ENCODE measurements at regions not wholly inside any gene's neighbourhood (a gene's known extent, or its start where the extent isn't known, plus 50 kb on each side); places are given as distances from the start of the nearest gene placed in this dataset.

DNA sequence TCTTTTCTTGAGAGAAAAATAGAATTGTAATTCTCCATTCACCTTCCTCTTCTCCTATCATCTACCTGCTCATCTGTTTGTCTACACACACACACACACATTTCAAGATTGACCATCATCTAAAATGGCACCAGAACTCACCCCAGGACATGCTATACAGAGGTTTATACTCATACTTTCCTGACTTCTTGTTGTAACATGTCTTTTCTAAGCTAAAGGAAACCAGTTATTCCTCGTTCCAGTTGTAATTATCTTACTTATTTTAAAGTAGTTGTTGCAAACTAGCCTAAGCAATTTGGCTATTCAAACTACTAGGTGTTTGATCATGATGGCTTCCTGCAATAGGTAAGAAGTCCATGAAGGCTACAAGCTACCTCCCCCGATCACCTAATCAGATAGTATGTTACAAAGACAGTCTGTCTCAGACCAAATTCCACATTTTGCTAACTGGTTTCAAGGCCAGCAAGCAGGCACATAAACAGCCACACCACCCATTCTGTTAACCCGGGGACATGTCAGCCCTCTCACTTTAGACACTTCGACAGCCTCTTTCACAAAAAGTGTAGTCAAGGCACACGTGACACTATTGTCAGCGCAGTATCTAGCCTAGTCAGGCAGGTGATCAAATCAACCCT, 189.7 kb downstream of the SHQ1 start (continued):
- TF ChIP-seq RXRA (IDR thresholded peaks at IDR 0.05; ENCODE audit: insufficient read depth, low read depth, low read length): no peak
- TF ChIP-seq, protein P1, sequence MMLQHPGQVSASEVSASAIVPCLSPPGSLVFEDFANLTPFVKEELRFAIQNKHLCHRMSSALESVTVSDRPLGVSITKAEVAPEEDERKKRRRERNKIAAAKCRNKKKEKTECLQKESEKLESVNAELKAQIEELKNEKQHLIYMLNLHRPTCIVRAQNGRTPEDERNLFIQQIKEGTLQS (IDR thresholded peaks at IDR 0.05; ENCODE audit: insufficient read depth, low read depth, low read length): no peak
- no peak for TF ChIP-seq RAD21 (IDR thresholded peaks at IDR 0.05 in 1 of 2, conservative IDR thresholded peaks at IDR 0.05 in 1 of 2; ENCODE audit: low read depth in 2 of 2, low read length in 2 of 2)
- TF ChIP-seq KDM1A (IDR thresholded peaks at IDR 0.05; ENCODE audit: borderline replicate concordance, low read length): no peak

All from H1 (cell line).